Heart left ventricle (tissue), 13 donors: ENCODE measurements at regions not wholly inside any gene's neighbourhood (a gene's known extent, or its start where the extent isn't known, plus 50 kb on each side); places are given as distances from the start of the nearest gene placed in this dataset.

ENCODE experiments used
- CTCF ChIP-seq, 12 donors: fragments of 200-600 bp; sonication (generic) in 4 of 12; IDR thresholded peaks; one replicate each; pipeline versions ENCODE4 v1.5.0 to v1.8.0; 2018 to 2022; ENCODE audit warnings: antibody characterized with exemption in 12 of 12, mild to moderate bottlenecking in 5 of 12
- POLR2A ChIP-seq, 2 donors: fragments of 450-650 bp; IDR thresholded peaks; one replicate each; pipeline ENCODE4 v1.6.1; 2017; ENCODE audit warnings: antibody characterized with exemption in 2 of 2, mild to moderate bottlenecking in 2 of 2, moderate library complexity in 2 of 2
- donor health status: ischemic (EF 13 %, LVEDD 7.1; RV severe dilation, severe dysfunction).
- donor health status: DM: no; HTN: yes; CAD: no.
- donor health status: DM: no; HTN: no; CAD: no.
- donor health status: ischemic (EF 25% LVEDD 6.9; RV normal size, moderate dysfunction).
- donor health status: ischemic (EF 25% LVEDD 5.7; RV mildly dilated, moderate dysfunction).
- donor health status: ischemic (EF 35%, LVEDD 5.7; RV mildly dilated, moderate dysfunction).
- donor health status: nonischemic (EF 11% LVEDD 7.7; RV severe dilation, severe dysfunction).
- donor health status: DM: yes; HTN: yes; CAD: no.
- donor health status: PGD.
- donor health status: ischemic (EF 29% LVEDD 5.4; RV normal size, mild dysfunction).
- donor health status: nonischemic (EF 23%, LVEDD 6.1; RV moderate dilation, normal function).

GRCh38 chr6:73978330-73978729, 282.3 kb downstream of the CD109 start:
- no peak for TF ChIP-seq CTCF (IDR thresholded peaks at IDR 0.05)
- no peak for TF ChIP-seq POLR2A (IDR thresholded peaks at IDR 0.05)
